ENCODE measurements at regions not wholly inside any gene's neighbourhood (a gene's known extent, or its start where the extent isn't known, plus 50 kb on each side); places are given as distances from the start of the nearest gene placed in this dataset.

- no peaks in the 10 kb centered on the region for H3K36me3 ChIP-seq (ENCODE audit: control insufficient read depth, insufficient read depth, low read length)
- no peaks in the 10 kb centered on the region for H3K27me3 ChIP-seq (ENCODE audit: control insufficient read depth, insufficient read depth, low read length)
- H3K4me3 ChIP-seq (ENCODE audit: low read depth, low read length), result no peak overlapping the region
- no peak overlapping the region for H3K9ac ChIP-seq (ENCODE audit: low read depth, low read length)
- no peaks in the 10 kb centered on the region for H3K9me3 ChIP-seq (ENCODE audit: control insufficient read depth, insufficient read depth, low read length)
- H3K4me1 ChIP-seq (ENCODE audit: control insufficient read depth, insufficient read depth, low read length), result no peaks in the 10 kb centered on the region
These were observed 140.9 kb upstream of the SRRM4 start for GRCh38 chr12:118840399-118840798.

GRCh38 chr12:118840878-118841277 is 140.5 kb upstream of the SRRM4 start:
- no peak overlapping the region for H3K4me3 ChIP-seq (ENCODE audit: low read depth, low read length)
- no peaks in the 10 kb centered on the region for H3K9me3 ChIP-seq (ENCODE audit: control insufficient read depth, insufficient read depth, low read length)
- no peak overlapping the region for H3K9ac ChIP-seq (ENCODE audit: low read depth, low read length)
- H3K27me3 ChIP-seq (ENCODE audit: control insufficient read depth, insufficient read depth, low read length), result no peaks in the 10 kb centered on the region
- no peaks in the 10 kb centered on the region for H3K36me3 ChIP-seq (ENCODE audit: control insufficient read depth, insufficient read depth, low read length)
- H3K4me1 ChIP-seq (ENCODE audit: control insufficient read depth, insufficient read depth, low read length), result no peaks in the 10 kb centered on the region

DNA sequence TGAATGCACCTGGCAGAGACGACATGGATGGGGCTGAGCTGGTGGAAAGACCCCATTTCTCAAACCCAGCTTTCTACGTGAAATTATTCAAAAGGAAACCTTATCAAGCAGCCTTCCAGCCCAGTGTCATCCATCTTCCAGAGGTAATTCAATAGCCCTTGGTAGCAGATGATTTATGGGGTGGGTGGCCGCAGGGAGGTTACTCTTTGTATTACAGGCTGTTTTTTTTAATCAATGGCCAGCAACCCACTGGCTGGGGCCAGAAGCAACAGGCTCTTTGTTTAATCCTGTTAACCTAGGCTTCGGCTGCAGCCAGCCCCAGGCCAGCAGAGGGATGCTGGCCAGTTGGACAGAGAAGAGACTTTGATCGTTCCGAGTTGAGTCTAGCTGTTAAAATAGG is 139.8 kb upstream of the SRRM4 start:
- Histone ChIP-seq H3K27me3 (ENCODE audit: control insufficient read depth, insufficient read depth, low read length) (no peaks in the 10 kb centered on the region), H3K4me1 (ENCODE audit: control insufficient read depth, insufficient read depth, low read length) (no peaks in the 10 kb centered on the region), H3K9me3 (ENCODE audit: control insufficient read depth, insufficient read depth, low read length) (no peaks in the 10 kb centered on the region), H3K9ac (ENCODE audit: low read depth, low read length) (no peak overlapping the region), H3K36me3 (ENCODE audit: control insufficient read depth, insufficient read depth, low read length) (no peaks in the 10 kb centered on the region), H3K4me3 (ENCODE audit: low read depth, low read length) (no peak overlapping the region)

GRCh38 chr12:118842866-118843265 is 138.5 kb upstream of the SRRM4 start:
- Histone ChIP-seq H3K4me3 (ENCODE audit: low read depth, low read length) (no peak overlapping the region), H3K36me3 (ENCODE audit: control insufficient read depth, insufficient read depth, low read length) (no peaks in the 10 kb centered on the region), H3K9ac (ENCODE audit: low read depth, low read length) (no peak overlapping the region), H3K4me1 (ENCODE audit: control insufficient read depth, insufficient read depth, low read length) (no peaks in the 10 kb centered on the region), H3K9me3 (ENCODE audit: control insufficient read depth, insufficient read depth, low read length) (no peaks in the 10 kb centered on the region), H3K27me3 (ENCODE audit: control insufficient read depth, insufficient read depth, low read length) (no peaks in the 10 kb centered on the region)

DNA sequence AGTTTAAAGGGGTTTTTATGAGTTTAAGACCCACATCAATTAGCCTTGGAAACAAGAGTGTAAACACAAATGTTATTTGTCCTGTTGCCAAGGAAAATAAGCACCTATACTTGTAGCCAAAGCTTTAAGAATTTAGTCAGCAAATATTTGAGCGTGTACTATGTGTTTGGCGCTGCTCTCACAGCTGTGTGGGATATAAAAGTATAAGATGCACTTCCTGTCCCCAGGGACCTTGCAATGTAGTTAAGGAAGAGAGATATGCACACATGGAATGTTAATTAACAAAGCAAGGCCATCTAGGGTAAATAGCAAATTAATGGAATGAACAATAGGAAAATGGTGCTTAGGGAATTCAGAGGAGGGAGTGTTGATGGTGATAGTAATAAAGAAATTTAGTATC is 134.9 kb upstream of the SRRM4 start:
- Histone ChIP-seq H3K9me3 (ENCODE audit: control insufficient read depth, insufficient read depth, low read length) (no peaks in the 10 kb centered on the region), H3K27me3 (ENCODE audit: control insufficient read depth, insufficient read depth, low read length) (no peaks in the 10 kb centered on the region), H3K36me3 (ENCODE audit: control insufficient read depth, insufficient read depth, low read length) (no peaks in the 10 kb centered on the region), H3K9ac (ENCODE audit: low read depth, low read length) (no peak overlapping the region), H3K4me1 (ENCODE audit: control insufficient read depth, insufficient read depth, low read length) (peaks cover 2% of the 10 kb centered on the region), H3K4me3 (ENCODE audit: low read depth, low read length) (no peak overlapping the region)

GRCh38 chr12:118850244-118850825 is 131.0 kb upstream of the SRRM4 start:
- no peaks in the 10 kb centered on the region for H3K36me3 ChIP-seq (ENCODE audit: control insufficient read depth, insufficient read depth, low read length)
- H3K27me3 ChIP-seq (ENCODE audit: control insufficient read depth, insufficient read depth, low read length), result no peaks in the 10 kb centered on the region
- H3K4me1 ChIP-seq (ENCODE audit: control insufficient read depth, insufficient read depth, low read length), result peaks cover 2% of the 10 kb centered on the region
- no peak overlapping the region for H3K9ac ChIP-seq (ENCODE audit: low read depth, low read length)
- H3K4me3 ChIP-seq (ENCODE audit: low read depth, low read length), result no peak overlapping the region
- no peaks in the 10 kb centered on the region for H3K9me3 ChIP-seq (ENCODE audit: control insufficient read depth, insufficient read depth, low read length)

DNA sequence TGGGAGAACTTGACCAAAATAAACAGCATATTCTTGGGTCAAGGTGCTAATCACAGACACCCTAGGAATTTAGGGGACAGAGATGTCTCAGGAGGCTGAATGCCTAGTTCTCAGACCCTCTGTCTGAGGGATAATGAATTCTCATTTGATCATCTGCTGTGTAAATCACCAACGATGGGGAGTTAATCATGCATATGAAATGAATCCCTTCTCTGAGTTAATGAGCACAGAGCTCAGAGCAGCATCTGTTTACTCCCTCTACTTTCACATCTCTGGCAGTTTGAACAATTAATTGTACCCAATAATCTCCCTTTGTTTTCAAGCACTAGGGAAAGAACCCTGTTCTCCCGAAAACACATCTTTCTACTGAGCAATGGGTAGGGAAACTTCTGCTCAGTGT is 129.4 kb upstream of the SRRM4 start:
- no peak overlapping the region for H3K9ac ChIP-seq (ENCODE audit: low read depth, low read length)
- H3K4me1 ChIP-seq (ENCODE audit: control insufficient read depth, insufficient read depth, low read length), result peaks cover 2% of the 10 kb centered on the region
- H3K4me3 ChIP-seq (ENCODE audit: low read depth, low read length), result no peak overlapping the region
- H3K27me3 ChIP-seq (ENCODE audit: control insufficient read depth, insufficient read depth, low read length), result no peaks in the 10 kb centered on the region
- no peaks in the 10 kb centered on the region for H3K9me3 ChIP-seq (ENCODE audit: control insufficient read depth, insufficient read depth, low read length)
- no peaks in the 10 kb centered on the region for H3K36me3 ChIP-seq (ENCODE audit: control insufficient read depth, insufficient read depth, low read length)

DNA sequence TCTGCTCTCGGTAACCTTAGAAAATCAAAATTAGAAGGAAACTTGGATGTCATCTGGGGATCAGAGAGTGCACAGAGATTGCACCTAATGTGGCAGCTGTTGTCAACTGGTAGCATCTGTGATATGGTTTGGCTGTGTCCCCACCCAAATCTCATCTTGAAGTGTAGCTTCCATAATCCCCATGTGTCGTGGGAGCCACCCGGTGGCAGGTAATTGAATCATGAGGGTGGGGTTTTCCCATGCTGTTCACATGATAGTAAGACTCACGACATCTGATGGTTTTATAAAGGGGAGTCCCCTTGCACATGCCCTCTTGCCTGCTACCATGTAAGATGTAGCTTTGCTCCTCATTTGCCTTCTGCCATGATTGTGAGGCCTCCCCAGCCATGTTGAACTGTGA is 127.7 kb upstream of the SRRM4 start:
- H3K36me3 ChIP-seq (ENCODE audit: control insufficient read depth, insufficient read depth, low read length), result no peaks in the 10 kb centered on the region
- no peaks in the 10 kb centered on the region for H3K27me3 ChIP-seq (ENCODE audit: control insufficient read depth, insufficient read depth, low read length)
- H3K4me1 ChIP-seq (ENCODE audit: control insufficient read depth, insufficient read depth, low read length), result peaks cover 2% of the 10 kb centered on the region
- no peak overlapping the region for H3K4me3 ChIP-seq (ENCODE audit: low read depth, low read length)
- H3K9me3 ChIP-seq (ENCODE audit: control insufficient read depth, insufficient read depth, low read length), result no peaks in the 10 kb centered on the region
- no peak overlapping the region for H3K9ac ChIP-seq (ENCODE audit: low read depth, low read length)

GRCh38 chr12:118855858-118856257 is 125.5 kb upstream of the SRRM4 start:
- Histone ChIP-seq H3K4me1 (ENCODE audit: control insufficient read depth, insufficient read depth, low read length) (no peaks in the 10 kb centered on the region), H3K27me3 (ENCODE audit: control insufficient read depth, insufficient read depth, low read length) (no peaks in the 10 kb centered on the region), H3K36me3 (ENCODE audit: control insufficient read depth, insufficient read depth, low read length) (no peaks in the 10 kb centered on the region), H3K9me3 (ENCODE audit: control insufficient read depth, insufficient read depth, low read length) (no peaks in the 10 kb centered on the region), H3K9ac (ENCODE audit: low read depth, low read length) (no peak overlapping the region), H3K4me3 (ENCODE audit: low read depth, low read length) (no peak overlapping the region)

DNA sequence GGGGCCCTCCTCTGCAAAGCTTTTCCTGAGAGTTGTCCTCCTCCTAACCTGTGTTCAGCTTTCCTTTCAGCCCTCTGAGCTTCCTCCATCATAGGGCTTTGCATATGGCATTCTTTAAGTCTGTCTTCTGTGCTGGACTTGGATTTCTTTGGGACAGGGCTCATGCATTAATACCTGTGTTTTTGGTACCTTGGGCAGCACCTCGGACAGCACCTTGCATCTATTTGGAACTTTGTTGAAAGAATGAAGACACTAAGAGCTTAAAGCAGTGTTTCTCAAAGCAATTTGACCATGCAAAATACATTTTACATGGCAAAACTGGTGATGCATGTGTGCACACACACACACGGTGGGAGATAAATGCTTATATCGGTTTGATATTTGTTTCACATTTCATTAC is 115.0 kb upstream of the SRRM4 start:
- H3K27me3 ChIP-seq (ENCODE audit: control insufficient read depth, insufficient read depth, low read length), result no peaks in the 10 kb centered on the region
- H3K9me3 ChIP-seq (ENCODE audit: control insufficient read depth, insufficient read depth, low read length), result no peaks in the 10 kb centered on the region
- no peaks in the 10 kb centered on the region for H3K36me3 ChIP-seq (ENCODE audit: control insufficient read depth, insufficient read depth, low read length)
- H3K9ac ChIP-seq (ENCODE audit: low read depth, low read length), result no peak overlapping the region
- H3K4me1 ChIP-seq (ENCODE audit: control insufficient read depth, insufficient read depth, low read length), result peaks cover 2% of the 10 kb centered on the region
- H3K4me3 ChIP-seq (ENCODE audit: low read depth, low read length), result no peak overlapping the region

- H3K4me1 ChIP-seq (ENCODE audit: control insufficient read depth, insufficient read depth, low read length), result peaks cover 8% of the 10 kb centered on the region
- H3K9me3 ChIP-seq (ENCODE audit: control insufficient read depth, insufficient read depth, low read length), result no peaks in the 10 kb centered on the region
- no peak overlapping the region for H3K4me3 ChIP-seq (ENCODE audit: low read depth, low read length)
- H3K27me3 ChIP-seq (ENCODE audit: control insufficient read depth, insufficient read depth, low read length), result no peaks in the 10 kb centered on the region
- H3K9ac ChIP-seq (ENCODE audit: low read depth, low read length), result no peak overlapping the region
- no peaks in the 10 kb centered on the region for H3K36me3 ChIP-seq (ENCODE audit: control insufficient read depth, insufficient read depth, low read length)
These were observed 110.8 kb upstream of the SRRM4 start for GRCh38 chr12:118870551-118870950.

DNA sequence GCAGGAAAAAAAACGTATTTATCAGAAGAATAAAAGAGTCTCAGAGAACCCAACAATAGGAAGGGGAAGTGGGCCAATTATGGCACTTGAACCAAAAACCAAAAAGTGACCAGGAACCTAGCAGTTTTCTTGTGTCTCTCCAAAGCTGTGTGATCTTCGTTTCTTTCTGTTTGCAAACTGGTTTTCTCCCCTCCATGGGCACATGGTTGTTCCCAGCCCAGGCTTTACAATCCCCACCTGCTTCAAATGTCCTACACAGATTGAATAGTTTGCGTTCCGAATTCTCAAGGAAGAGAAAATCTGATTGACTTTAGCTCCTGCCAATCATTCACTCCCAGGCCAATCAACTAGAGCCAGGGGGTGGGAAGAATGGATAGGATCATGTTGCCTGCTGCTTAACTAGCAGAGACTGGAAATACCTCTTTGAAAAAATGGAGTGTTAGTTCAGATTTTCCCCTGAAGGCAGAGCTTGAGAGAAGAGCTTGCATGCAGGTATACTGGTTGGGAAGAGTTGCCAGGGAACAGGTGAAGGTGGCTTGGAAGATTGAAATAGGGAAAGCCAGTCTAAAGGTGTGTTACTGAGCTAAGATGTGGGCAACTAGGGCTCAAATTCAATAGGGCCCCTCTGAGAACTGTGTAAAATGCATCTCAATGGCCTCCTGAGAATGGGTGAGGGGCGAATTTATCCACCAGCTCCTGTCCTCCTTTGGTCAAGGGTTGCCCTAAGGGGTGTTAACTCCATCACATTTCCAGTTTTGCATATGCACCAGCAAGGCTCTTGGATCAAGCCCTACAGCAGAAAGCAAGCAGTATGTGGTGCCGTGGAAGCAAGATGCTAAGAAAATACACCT is 106.4 kb upstream of the SRRM4 start:
- Histone ChIP-seq H3K9ac (ENCODE audit: low read depth, low read length) (no peak overlapping the region), H3K4me3 (ENCODE audit: low read depth, low read length) (peak overlapping the region; percentile 52), H3K36me3 (ENCODE audit: control insufficient read depth, insufficient read depth, low read length) (no peaks in the 10 kb centered on the region), H3K9me3 (ENCODE audit: control insufficient read depth, insufficient read depth, low read length) (no peaks in the 10 kb centered on the region), H3K4me1 (ENCODE audit: control insufficient read depth, insufficient read depth, low read length) (peaks cover 13% of the 10 kb centered on the region), H3K27me3 (ENCODE audit: control insufficient read depth, insufficient read depth, low read length) (no peaks in the 10 kb centered on the region)
